Amygdala (tissue), 56 donors: ENCODE measurements at regions not wholly inside any gene's neighbourhood (a gene's known extent, or its start where the extent isn't known, plus 50 kb on each side); places are given as distances from the start of the nearest gene placed in this dataset.
"Not testable (repeated sequence)": the region's sequence is repeated elsewhere in the genome, so short reads cannot be mapped to it uniquely, and the experiment has no call there.

Source experiments
- DNase-seq, 56 donors: peaks; one replicate each; lab custom pipeline; 2025; lab: John Stamatoyannopoulos, UW

DNA sequence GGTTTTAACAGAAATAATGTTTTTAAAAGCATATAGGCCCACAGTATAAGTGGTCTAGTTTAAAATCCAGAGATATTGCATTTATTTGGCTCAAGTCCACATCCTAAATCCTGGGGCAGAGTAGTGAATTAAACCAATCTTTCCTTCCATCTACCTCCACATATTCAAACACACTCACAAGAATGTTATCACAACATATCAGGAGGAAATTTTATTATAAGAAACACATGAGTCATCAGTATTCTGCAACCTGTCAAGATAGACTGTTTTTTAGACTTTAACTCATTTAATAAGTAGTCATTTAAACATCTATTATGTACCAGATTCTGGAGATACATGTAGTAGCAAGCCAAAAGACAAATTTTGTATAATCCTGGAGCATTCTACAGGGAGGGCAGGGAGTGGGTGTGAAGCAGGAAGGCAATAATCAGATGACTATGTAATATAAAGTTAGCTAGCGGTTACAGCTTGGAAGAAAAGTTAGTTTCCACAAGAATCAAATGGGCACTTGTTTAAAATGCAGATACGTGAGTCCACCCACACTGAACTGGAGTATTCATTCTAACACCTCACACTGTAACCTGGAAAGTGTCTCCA, 187.3 kb upstream of the PIK3R1 start:
- no peak for DNase-seq

DNA sequence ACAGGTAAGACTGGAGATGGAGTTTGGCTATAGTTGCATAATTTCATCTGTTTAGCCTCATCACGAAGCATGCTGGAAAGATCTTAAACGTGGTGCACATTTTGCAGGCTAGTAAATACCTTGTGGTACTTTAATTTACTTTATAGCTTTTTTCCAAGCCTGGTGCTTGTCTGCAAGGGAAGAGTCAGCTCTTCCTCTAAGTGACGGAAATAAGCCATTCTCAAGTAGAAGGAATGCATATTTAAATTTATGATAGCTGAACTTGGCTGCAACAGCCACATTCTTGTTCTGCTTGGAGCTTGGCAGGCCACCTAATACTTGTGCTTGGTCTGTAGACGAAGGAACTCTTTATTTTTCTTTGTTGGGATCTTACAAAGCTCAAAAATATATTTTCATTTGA, 188.0 kb upstream of the PIK3R1 start:
- no peak for DNase-seq

DNA sequence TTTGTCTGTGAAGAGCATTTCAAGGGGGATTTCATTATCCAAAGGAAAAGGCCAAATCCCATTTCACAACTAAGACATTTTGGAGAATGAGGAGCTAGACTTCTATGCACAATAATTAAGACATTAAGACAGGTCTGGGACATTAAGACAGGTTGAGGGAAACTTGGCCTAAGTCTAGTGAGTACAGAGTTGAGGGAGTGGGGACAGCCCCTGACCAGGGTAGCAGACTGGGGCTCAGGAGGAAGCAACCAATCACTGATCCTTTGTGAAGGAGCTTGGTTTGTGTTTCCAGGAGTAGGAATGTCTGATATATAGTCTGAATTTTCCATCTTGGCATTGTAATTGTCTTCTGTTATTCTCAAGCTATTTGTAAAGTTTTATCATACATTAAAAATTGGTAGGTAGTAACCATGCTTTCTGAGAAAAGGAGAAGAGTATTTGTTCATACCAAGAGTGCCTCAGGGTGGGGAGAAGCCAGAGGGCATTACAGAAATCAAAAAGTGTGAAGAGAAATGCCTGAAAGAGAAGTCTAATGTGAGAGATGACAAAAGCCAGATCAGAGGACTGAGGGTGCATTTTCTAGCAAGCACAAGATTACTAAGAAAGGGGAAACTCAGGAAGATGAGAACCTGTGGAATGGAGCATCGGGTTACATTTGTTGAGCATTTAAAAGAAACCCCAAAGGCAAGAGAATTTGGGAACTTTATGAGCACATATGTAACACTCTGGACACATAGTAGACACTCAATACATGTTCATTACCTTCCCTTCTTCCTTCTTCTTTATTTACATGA, 189.3 kb upstream of the PIK3R1 start:
- no peak for DNase-seq

DNA sequence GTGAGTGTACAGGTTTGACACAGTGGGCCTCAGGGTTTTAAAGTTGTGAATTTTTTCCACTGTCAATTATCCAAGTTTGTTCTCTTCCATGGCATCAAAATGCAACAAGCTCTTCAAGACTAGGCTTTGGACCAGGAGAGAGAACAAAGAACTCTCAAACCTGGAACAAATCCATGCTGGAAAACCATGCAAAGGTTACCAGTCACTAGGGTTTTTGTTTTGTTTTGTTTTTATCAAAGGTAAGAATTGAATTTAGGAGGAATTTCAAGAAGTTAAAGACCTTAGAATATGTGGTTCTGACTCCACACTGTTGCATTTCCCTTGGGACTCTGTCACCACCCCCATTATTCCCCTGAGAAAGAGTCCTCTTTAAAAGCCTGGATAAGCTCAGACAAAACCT, 191.1 kb upstream of the PIK3R1 start:
- no peak for DNase-seq

DNA sequence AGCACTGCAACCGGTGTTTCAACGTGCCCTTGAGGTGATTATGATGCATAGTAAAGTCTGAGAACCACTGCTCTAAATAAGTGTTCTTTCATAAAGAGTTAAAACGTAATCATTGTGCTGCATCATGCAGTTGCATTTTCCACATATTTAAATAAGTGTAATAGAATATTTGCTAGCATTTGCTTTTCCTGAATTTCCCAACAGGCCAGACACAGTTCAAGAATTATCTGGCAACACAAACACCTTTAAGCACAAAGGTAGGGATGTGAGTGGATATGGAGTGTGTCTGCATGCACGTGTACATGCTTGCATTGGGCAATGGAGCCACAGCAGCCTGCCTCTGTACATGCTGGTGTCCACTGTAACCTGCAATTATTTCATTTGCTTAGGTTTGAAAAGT, 193.6 kb upstream of the PIK3R1 start:
- no peak for DNase-seq

DNA sequence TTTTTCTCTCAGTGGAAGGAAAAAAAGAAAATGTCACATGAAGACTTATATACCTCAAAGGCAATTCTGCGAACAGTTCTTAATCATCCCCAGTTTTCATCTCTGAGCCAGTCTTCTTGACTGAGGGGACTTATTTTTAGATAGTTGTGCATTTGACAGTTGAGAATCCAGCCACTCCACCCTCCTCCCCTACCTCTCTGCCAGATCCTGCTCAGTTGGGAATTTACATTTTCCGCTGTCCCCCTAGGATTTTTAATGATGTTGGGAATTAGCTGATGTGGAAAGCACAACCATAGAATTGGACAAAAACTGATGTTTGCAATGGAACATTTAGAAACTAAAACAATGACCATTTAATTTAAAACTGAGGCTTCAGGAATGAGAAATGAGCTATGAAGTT, 194.3 kb upstream of the PIK3R1 start:
- DNase-seq: no peak

DNA sequence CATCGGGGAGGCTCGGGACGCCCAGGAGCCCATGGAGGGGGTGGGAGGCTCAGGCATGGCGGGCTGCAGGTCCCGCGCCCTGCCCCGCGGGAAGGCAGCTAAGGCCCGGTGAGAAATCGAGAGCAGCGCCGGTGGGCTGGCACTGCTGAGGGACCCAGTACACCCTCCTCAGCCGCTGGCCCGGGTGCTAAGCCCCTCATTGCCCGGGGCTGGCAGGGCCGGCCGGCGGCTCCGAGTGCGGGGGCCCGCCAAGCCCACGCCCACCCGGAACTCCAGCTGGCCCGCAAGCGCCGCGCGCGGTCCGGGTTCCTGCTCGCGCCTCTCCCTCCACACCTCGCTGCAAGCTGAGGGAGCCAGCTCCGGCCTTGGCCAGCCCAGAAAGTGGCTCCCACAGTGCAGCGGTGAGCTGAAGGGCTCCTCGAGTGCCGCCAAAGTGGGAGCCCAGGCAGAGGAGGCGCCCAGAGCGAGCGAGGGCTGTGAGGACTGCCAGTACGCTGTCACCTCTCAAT, 195.0 kb upstream of the PIK3R1 start:
- not testable (repeated sequence) for DNase-seq

DNA sequence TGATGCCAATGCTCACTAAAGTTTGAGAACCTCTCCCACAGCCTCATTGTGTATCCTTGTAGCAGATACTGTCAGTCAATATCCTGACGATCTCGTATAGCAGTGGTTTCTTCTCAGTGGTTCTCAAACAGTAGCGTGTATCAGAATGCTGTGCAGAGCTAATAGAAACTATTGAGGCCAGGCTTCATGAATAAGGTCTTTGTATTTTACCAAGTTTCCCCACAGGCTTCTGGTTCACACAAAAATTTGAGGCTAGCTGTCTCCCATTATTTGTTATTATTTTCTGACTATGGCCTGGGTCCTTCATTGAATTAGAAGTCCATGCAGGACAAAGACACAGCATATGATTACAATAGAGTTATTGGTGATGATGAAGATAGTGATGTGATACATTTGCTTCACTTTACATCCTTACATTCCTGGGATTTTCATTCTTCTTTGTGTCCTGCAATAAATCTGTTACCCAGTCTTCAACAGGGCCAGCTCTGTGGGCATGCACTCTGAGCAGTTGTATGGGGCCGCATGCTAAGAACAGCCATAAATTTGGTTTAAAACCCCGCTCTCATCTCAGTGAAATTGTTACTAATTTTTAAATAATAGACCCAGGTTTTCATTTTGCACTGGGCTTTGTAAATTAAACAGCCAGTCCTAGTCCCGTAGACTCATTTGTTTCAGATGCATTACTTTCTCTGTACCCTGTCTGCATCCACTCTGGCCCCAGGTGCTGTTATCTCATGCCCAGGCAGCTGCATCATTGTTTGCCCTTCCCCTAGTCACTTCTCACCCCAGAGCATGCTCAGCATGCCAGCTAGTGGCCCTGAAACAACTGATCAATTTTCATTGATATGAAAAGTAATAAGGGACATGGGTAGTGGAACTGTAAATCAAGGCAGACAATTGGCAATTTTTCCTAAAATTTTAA, 199.9 kb upstream of the PIK3R1 start:
- peak in 4 of 56 donors; percentile 3 to 47 (median 10) for DNase-seq

DNA sequence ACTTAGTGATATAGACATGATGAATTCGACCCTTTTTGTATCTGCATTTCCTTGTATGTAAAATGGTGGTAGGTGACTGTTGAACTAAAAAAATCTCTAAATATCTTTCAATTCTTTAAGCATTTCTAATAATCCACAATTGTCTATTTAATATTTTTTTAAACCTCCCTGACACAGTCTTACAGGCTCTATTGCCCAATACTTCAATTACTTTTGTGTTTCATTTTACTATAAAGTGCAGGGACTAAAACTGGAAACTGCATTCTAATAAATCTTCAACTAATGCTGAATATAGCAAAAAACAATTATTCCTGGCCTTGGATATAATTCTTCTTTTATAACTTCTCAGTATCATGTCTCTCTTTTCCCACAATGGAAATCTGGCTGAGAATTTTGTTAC, 202.7 kb upstream of the PIK3R1 start:
- DNase-seq: no peak

DNA sequence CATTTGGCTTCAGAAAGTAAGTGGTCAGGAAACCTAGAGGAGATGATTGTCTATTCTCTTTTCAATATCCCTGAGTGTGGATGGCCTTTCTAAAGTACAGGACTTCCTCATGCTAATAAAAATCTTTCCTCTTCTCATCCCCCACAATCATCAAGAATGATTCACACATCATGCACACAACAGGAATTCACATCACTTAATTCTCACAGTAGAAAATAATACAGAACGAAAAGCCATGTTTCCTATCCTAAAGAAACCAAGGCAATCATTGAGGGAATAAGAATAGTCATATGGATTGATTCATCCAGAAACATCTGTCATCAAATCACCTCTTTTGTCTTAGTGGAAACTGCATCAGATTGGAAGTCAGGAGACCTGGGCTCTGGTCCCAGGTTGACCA, 203.1 kb upstream of the PIK3R1 start:
- no peak for DNase-seq

DNA sequence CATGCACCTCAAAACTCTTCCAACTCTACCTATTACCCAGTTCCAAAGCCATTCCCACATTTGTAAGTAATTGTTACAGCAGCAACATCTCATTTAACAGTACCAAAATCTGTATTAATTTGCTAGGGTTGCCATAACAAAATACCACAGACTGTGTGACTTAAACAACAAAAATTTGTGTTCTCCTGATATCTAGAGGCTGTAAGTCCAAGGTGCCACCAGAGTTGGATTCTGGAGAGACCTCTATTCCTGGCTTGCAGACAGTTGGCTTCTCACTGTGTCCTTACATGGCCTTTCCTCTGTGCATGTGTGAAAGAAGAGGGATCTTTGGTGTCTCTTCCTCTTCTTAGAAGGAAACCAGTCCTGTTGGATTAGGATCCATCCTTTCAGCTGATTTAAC, 203.8 kb upstream of the PIK3R1 start:
- no peak for DNase-seq

DNA sequence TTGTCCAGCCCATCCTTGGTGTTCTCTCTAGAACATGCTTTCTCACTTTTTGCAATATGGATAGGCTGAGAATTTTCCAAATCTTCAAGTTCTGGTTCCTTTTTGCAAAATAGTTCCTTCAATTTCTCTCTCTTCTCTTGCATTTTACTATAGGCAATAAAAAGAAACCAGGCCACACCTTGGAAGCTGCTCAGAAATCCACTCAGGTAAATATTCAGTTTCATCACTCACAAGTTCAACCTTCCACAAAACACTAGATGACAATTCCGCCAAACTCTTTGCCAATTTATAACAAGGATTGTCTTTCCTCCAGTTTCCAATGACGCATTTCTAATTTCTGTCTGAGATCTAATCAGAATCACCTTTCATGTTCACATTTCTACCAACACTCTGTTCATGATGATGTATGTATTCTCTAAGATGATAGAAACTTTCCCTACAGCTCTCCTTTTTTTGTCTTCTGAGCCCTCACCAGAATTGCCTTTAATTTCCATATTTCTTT, 204.2 kb upstream of the PIK3R1 start:
- no peak for DNase-seq

DNA sequence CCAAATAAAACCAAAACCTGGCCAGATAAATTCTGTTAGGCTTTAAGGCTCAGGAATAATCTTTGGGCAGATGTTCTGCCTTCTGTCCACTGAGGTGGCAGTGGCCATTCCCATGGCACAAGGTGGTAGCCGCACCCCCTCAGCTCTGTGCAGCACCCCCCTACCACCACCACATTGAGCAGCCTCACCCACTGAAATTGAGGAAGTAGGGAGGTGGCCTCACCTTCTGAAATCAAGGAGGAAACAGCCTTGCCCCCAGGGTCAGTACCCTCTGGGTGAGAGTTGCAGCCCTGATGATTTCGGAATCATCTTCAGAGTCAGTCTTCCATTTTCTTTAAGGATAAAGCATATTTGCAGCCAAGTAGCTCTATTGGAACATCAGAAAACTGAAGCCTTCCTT, 204.8 kb upstream of the PIK3R1 start:
- no peak for DNase-seq

DNA sequence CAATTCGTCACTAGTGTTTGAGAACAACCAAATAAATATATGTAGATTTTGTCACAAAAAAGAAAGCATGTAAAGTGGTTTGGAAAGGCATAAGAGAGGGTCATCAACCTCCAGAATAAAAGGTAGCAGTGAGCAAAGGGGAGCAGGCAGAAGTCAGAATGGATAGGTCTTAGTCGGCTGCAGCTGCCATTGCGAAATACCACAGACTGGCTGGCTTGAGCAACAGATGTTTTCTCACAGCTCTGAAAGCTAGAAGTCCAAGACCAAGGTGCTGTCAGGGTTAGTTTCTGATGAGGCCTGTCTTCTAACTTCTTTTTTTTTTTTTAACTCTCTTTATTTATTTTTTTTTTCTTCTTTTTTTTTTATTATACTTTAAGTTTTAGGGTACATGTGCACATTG, 208.1 kb upstream of the PIK3R1 start:
- peak in 2 of 56 donors; percentile 6 to 30 for DNase-seq

DNA sequence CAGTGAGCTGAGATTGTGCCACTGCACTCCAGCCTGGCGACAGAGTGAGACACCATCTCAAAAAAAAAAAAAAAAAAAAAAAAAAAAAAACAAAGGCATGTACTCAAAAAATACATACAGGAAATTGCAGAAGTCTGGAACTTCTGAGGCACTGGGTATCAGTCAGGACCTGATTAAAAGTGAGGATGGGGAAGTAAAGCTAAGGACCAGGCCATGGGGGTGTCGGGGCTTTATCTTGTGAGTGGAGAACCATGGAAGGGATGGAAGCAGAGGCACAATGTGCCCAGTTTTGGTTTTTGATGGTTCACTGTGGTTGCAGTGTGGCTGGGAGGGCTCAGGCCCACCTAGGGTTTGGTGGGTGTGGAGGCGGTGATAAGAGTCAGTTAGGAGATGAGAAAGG, 212.7 kb upstream of the PIK3R1 start:
- no peak for DNase-seq

DNA sequence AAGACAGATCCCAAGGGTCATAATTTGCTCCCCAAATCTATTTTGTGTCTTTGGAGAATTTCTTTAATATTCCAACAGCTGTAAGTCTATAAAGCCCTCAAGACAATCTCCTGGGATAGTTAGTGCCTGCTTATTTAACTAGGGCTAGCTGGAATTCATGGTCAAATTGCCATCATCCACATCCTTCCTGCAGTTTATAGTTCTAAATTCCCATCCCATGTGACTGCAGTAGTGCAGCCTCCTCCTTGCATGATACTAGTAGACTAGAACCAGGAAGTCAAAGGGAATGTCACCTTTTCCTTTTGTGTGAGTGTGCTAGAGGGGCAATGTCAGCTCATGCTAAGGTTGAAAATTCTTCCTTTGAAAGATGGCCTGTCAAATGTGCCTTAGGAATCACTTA, 214.8 kb upstream of the PIK3R1 start:
- no peak for DNase-seq

DNA sequence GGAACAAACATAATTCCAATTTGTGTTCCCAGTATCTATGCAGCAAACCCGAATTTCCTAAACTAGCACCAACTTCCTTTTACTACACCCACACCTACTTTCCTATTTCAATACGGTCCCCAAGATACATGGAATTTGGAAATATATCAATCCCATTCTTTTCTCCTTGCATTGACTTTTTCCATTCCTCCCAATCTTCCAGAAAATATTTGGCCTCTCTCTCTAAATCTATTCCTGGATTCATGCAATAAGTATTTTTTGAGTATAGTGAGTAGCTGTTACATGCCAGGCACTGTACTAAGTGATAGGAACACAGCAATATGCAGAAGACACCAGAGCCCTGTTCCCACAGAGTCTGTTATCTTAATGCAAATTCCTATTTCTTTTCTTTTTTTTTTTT, 216.2 kb upstream of the PIK3R1 start:
- DNase-seq: no peak

DNA sequence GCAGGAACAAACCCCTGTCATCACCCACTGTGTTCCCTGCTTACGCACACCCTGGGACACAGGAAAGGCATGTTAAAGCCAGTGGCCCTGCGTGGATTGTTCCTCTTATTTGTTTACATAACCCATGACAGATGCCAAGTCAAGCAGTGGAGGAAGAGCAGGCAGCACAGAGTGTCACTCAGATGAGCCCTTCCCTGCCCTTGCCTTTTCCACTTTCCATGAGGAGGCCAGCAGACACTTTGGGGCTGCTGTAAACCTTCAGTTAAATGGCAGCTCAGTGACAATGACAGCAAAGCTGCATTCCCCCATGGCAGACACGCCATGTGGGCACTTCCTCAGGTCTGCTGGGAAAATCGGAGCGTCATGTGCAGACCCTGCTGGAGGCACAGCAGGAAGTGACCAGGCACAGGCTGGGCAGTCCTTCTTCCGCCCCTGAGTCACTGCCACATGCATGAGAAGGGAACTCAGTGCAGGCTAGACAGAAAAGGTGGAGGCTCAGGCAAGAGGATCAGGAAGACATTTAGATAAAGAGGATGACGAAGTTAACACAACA, 216.8 kb upstream of the PIK3R1 start:
- DNase-seq: peak in 11 of 56 donors; percentile 5 to 50 (median 16)

DNA sequence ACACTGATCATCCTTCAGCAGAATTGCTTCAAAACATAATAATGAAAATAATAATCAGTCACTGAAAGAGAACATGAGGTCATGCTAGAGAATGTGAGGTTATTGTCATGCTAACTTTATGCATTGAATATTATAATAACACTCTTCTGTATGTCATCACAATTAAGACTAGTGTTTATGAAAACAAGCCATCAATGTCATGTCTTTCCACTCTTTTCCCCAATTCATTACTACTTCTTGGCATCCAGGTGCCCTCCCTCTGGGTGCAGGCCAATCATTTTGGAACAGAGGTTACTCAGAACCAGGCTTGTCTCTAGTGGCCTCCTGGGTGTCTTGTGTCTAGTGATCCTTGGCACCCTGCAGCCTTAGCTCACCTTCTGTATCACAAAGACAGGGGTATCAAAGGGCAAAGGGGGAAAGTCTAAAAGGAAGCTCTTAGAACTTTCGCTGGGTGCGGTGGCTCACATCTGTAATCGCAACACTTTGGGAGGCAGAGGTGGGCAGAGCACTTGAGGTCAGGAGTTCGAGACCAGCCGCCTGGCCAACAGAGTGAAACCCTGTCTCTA, 217.6 kb upstream of the PIK3R1 start:
- no peak for DNase-seq

DNA sequence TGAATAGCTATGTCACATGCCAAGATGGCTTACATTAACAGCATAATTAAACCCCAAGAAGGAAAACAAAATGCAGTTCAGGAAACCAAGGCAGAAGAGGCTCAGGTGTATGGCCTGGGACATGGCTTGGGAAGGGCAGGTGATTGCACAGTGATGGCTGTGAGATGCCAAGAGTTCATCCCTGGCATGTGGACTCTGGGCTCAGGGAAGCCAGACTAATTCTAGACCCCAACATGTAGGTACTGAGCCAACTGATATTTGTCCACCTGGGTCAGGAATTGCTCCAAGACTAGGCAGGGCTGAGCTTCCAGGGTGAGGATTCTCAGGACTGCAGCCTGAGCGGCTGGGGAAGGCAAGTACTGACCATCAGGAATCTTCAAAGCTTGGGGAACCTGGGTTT, 218.4 kb upstream of the PIK3R1 start:
- DNase-seq: no peak
